Osteocyte (in vitro differentiated cells): ENCODE measurements at regions not wholly inside any gene's neighbourhood (a gene's known extent, or its start where the extent isn't known, plus 50 kb on each side); places are given as distances from the start of the nearest gene placed in this dataset.

ENCODE experiments used
- DNase-seq: peaks from one replicate; pipeline ENCODE4 v3.0.0; 2021; ENCODE audit warnings: mixed read lengths; ENCODE audit not compliant: unreplicated experiment; ENCODE audit errors: extremely low spot score
- H3K27ac Mint-ChIP-seq: one replicate; pipeline ENCODE4 v1.8.0; 2021; ENCODE audit warnings: mild to moderate bottlenecking, mixed read lengths; ENCODE audit not compliant: unreplicated experiment
- H3K27me3 Mint-ChIP-seq: one replicate; pipeline ENCODE4 v1.8.0; 2021; ENCODE audit warnings: mixed read lengths; ENCODE audit not compliant: unreplicated experiment
- H3K36me3 Mint-ChIP-seq: one replicate; pipeline ENCODE4 v1.8.0; 2021; ENCODE audit warnings: mixed read lengths; ENCODE audit not compliant: unreplicated experiment
- H3K4me1 Mint-ChIP-seq: one replicate; pipeline ENCODE4 v1.8.0; 2021; ENCODE audit warnings: mixed read lengths; ENCODE audit not compliant: unreplicated experiment
- H3K4me3 Mint-ChIP-seq: one replicate; pipeline ENCODE4 v1.8.0; 2021; ENCODE audit warnings: mild to moderate bottlenecking, moderate library complexity, mixed read lengths; ENCODE audit not compliant: unreplicated experiment
- H3K9me3 Mint-ChIP-seq: one replicate; pipeline ENCODE4 v1.8.0; 2021; ENCODE audit warnings: mixed read lengths; ENCODE audit not compliant: unreplicated experiment
- CTCF ChIP-seq: fragments of 200-600 bp; sonication (generic); IDR thresholded peaks from 2 replicates; pipeline ENCODE4 v1.5.0; 2021; ENCODE audit warnings: antibody characterized with exemption, mild to moderate bottlenecking, moderate library complexity

DNA sequence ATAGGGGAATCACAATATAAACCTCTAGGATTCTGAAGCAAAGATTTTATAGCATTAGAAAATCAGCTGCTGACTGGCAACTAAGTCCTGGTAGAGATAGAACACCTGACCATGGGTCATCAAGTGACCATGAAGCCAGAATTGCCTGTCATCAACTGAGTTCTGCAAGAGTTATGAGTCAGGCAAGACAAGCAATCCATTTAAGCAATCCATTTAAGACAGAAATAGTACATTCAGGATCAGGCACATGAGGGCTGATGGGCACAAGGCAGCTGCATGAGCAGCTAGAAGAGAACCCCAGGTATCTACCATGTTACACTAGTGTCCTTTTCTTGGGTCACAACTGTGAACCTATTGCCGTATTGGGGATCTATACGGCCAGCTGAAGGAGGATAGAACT is 98.9 kb downstream of the SPRY1 start:
- Mint-ChIP-seq H3K4me3 (no peak overlapping the region), H3K27me3 (no peaks in the 10 kb centered on the region), H3K4me1 (no peaks in the 10 kb centered on the region), H3K9me3 (no peaks in the 10 kb centered on the region), H3K27ac (no peak overlapping the region), H3K36me3 (no peaks in the 10 kb centered on the region)
- TF ChIP-seq CTCF = no peak
- DNase-seq = no peak

GRCh38 chr4:123496421-123496820 is 99.8 kb downstream of the SPRY1 start:
- Mint-ChIP-seq H3K4me3 (no peak overlapping the region), H3K27ac (no peak overlapping the region), H3K9me3 (no peaks in the 10 kb centered on the region), H3K27me3 (no peaks in the 10 kb centered on the region), H3K4me1 (no peaks in the 10 kb centered on the region), H3K36me3 (no peaks in the 10 kb centered on the region)
- no peak for TF ChIP-seq CTCF
- no peak for DNase-seq

GRCh38 chr4:123497340-123497739 is 100.7 kb downstream of the SPRY1 start:
- no peaks in the 10 kb centered on the region for H3K9me3 Mint-ChIP-seq

GRCh38 chr4:123501733-123502132 is 105.1 kb downstream of the SPRY1 start:
- no peaks in the 10 kb centered on the region for H3K27me3 Mint-ChIP-seq

More at GRCh38 chr4:123497340-123497739, 100.7 kb downstream of the SPRY1 start:
- H3K27ac Mint-ChIP-seq = no peak overlapping the region
- H3K4me3 Mint-ChIP-seq = no peak overlapping the region
- no peak for TF ChIP-seq CTCF
- H3K36me3 Mint-ChIP-seq = no peaks in the 10 kb centered on the region
- DNase-seq = no peak
- no peaks in the 10 kb centered on the region for H3K4me1 Mint-ChIP-seq
- H3K27me3 Mint-ChIP-seq = no peaks in the 10 kb centered on the region

DNA sequence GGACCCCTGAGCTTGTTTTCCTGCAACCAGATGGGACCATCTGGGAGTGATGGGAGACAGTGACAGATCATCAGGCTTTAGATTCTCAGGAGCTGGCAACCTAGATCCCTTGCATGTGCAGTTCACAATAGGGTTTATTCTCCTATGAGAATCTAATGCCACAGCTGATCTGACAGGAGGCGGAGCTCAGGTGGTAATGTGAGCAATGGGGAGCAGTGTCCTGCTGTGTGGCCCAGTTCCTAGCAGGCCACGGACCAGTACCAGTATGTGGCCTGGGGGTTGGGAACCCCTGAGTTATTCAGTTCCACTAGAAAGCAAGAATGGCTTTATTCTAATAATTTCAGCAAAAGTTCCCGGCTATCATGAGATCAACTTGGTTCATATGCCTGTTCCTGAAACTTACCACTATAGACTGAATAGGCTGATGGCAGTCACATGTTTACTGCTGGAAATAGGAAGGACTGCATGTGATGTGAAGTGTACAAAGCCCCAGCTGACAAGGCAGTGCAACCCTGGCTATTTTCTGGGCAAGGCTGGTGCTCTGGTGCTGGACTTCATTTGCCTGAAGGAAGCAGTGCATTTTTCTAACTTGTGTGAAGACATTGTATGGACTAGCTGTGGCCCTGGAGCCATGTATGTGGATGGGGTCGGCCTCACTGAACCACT is 107.2 kb downstream of the SPRY1 start:
- H3K27me3 Mint-ChIP-seq = no peaks in the 10 kb centered on the region
- H3K9me3 Mint-ChIP-seq = no peaks in the 10 kb centered on the region
- H3K4me3 Mint-ChIP-seq = no peak overlapping the region
- DNase-seq = no peak
- TF ChIP-seq CTCF = no peak
- no peak overlapping the region for H3K27ac Mint-ChIP-seq
- no peaks in the 10 kb centered on the region for H3K36me3 Mint-ChIP-seq
- peaks cover 16% of the 10 kb centered on the region for H3K4me1 Mint-ChIP-seq

More at GRCh38 chr4:123501733-123502132, 105.1 kb downstream of the SPRY1 start:
- no peaks in the 10 kb centered on the region for H3K9me3 Mint-ChIP-seq
- no peak overlapping the region for H3K27ac Mint-ChIP-seq
- no peak for DNase-seq
- no peak for TF ChIP-seq CTCF
- no peak overlapping the region for H3K4me3 Mint-ChIP-seq
- H3K4me1 Mint-ChIP-seq = peaks cover 16% of the 10 kb centered on the region
- H3K36me3 Mint-ChIP-seq = no peaks in the 10 kb centered on the region
